SK-N-SH (cell line): ENCODE measurements at regions not wholly inside any gene's neighbourhood (a gene's known extent, or its start where the extent isn't known, plus 50 kb on each side); places are given as distances from the start of the nearest gene placed in this dataset.

Source experiments
- CTCF ChIA-PET: fragments of 300-600, 350-600 bp; formaldehyde crosslinking; extraction: SDS; loops from one replicate; lab custom pipeline; 2021; lab: Yijun Ruan, JAX
- POLR2A ChIA-PET: fragments of 350-600 bp; sonication (Branson Sonifier 250); formaldehyde crosslinking; extraction: SDS; loops from one replicate; lab custom pipeline; 2020; ENCODE audit warnings: antibody characterized with exemption, inconsistent platforms; lab: Yijun Ruan, JAX
- DNase-seq: peaks from one replicate; pipeline ENCODE4 v3.0.0; 2012
- H2AFZ ChIP-seq: fragments of 200-600 bp; sonication (generic); 2 replicates; pipeline ENCODE4 v1.8.1; 2016; ENCODE audit warnings: antibody characterized with exemption, mild to moderate bottlenecking, low read depth
- H3F3A ChIP-seq: fragments of 200-600 bp; sonication (generic); replicated peaks from 2 replicates; pipeline ENCODE3; 2016; ENCODE audit warnings: antibody characterized with exemption, mild to moderate bottlenecking; ENCODE audit not compliant: insufficient read depth
- H3K27ac ChIP-seq, 2 experiments: fragments of 200-500 bp in 1 of 2; fragments of 200-600 bp in 1 of 2; sonication (Bioruptor generic) in 1 of 2; sonication (generic), shearing (Covaris generic) in 1 of 2; 2 replicates each; pipeline versions ENCODE4 v1.5.1 to v1.6.1; 2014 to 2016; ENCODE audit warnings: low read depth in 2 of 2, inconsistent platforms in 1 of 2, low read length in 1 of 2, mild to moderate bottlenecking in 1 of 2, mixed read lengths in 1 of 2
- H3K27me3 ChIP-seq: fragments of 200-600 bp; sonication (generic), shearing (Covaris generic); 2 replicates; pipeline ENCODE4 v1.6.1; 2016; ENCODE audit warnings: mixed run types; ENCODE audit not compliant: insufficient read depth
- H3K36me3 ChIP-seq, 2 experiments: fragments of 200-500 bp in 1 of 2; fragments of 200-600 bp in 1 of 2; sonication (Bioruptor generic) in 1 of 2; sonication (generic) in 1 of 2; replicated peaks in 1 of 2; 2 replicates each; pipeline versions ENCODE3 to v1.5.1; 2014 to 2016; ENCODE audit warnings: low read length in 1 of 2, mild to moderate bottlenecking in 1 of 2; ENCODE audit not compliant: insufficient read depth in 2 of 2, control insufficient read depth in 1 of 2
- H3K4me1 ChIP-seq, 2 experiments: fragments of 200-500 bp in 1 of 2; fragments of 200-600 bp in 1 of 2; sonication (Bioruptor generic) in 1 of 2; sonication (generic), shearing (Covaris generic) in 1 of 2; 2 replicates each; pipeline versions ENCODE4 v1.5.1 to v1.6.1; 2014 to 2016; ENCODE audit warnings: low read depth in 1 of 2, low read length in 1 of 2, mixed run types in 1 of 2; ENCODE audit not compliant: insufficient read depth in 2 of 2, control insufficient read depth in 1 of 2
- H3K4me2 ChIP-seq: fragments of 200-600 bp; sonication (generic), shearing (Covaris generic); 2 replicates; pipeline ENCODE4 v1.6.1; 2017; ENCODE audit warnings: mixed run types
- H3K4me3 ChIP-seq, 2 experiments: fragments of 200-500 bp in 1 of 2; fragments of 200-600 bp in 1 of 2; sonication (Bioruptor generic) in 1 of 2; sonication (generic), shearing (Covaris generic) in 1 of 2; 2 replicates each; pipeline versions ENCODE4 v1.5.1 to v1.8.1; 2014 to 2016; ENCODE audit warnings: low read depth in 2 of 2, inconsistent platforms in 1 of 2, low read length in 1 of 2, mild to moderate bottlenecking in 1 of 2, mixed read lengths in 1 of 2, moderate library complexity in 1 of 2
- H3K79me2 ChIP-seq: fragments of 200-600 bp; sonication (generic); 2 replicates; pipeline ENCODE4 v1.8.1; 2017; ENCODE audit warnings: mild to moderate bottlenecking; ENCODE audit not compliant: insufficient read depth
- H3K9ac ChIP-seq: fragments of 200-600 bp; sonication (generic); 2 replicates; pipeline ENCODE4 v1.6.1; 2017; ENCODE audit warnings: mixed run types
- H3K9me2 ChIP-seq: fragments of 200-600 bp; sonication (generic); 2 replicates; pipeline ENCODE4 v1.6.1; 2017; ENCODE audit warnings: mixed run types
- H3K9me3 ChIP-seq: fragments of 200-600 bp; sonication (generic); 2 replicates; pipeline ENCODE4 v1.6.1; 2017; ENCODE audit warnings: mixed run types, mild to moderate bottlenecking, moderate library complexity
- H4K20me1 ChIP-seq: fragments of 200-600 bp; sonication (generic); 2 replicates; pipeline ENCODE4 v1.6.1; 2017; ENCODE audit warnings: mild to moderate bottlenecking, mixed run types; ENCODE audit not compliant: insufficient read depth
- CHD2 ChIP-seq: fragments of 150-350 bp; IDR thresholded peaks from 2 replicates; pipeline ENCODE4 v1.6.1; 2018; ENCODE audit warnings: low read length; ENCODE audit not compliant: partially characterized antibody
- EP300 ChIP-seq, 2 experiments: IDR thresholded peaks; 2 replicates each; pipeline versions ENCODE4 v1.4.0 to v1.6.1; 2012; ENCODE audit warnings: borderline replicate concordance in 1 of 2, low read depth in 1 of 2, low read length in 1 of 2
- FOXJ3 ChIP-seq: sonication (generic); formaldehyde crosslinking; IDR thresholded peaks from 2 replicates; pipeline ENCODE4 v1.5.1; 2020; ENCODE audit warnings: mild to moderate bottlenecking, missing genetic modification reagents
- FOXM1 ChIP-seq: IDR thresholded peaks from 2 replicates; pipeline ENCODE4 v1.4.0; 2012; ENCODE audit warnings: low read depth, mild to moderate bottlenecking
- GATA2 ChIP-seq: sonication (generic); formaldehyde crosslinking; IDR thresholded peaks from 2 replicates; pipeline ENCODE4 v1.5.0; 2020; ENCODE audit warnings: mild to moderate bottlenecking, missing genetic modification reagents
- MXI1 ChIP-seq: IDR thresholded peaks from 2 replicates; pipeline ENCODE4 v1.6.1; 2012; ENCODE audit warnings: mild to moderate bottlenecking, low read depth, low read length, improper control_type of control experiment
- NFIC ChIP-seq: IDR thresholded peaks from 2 replicates; pipeline ENCODE4 v1.4.0; 2012; ENCODE audit warnings: borderline replicate concordance
- NRF1 ChIP-seq: IDR thresholded peaks from 2 replicates; pipeline ENCODE4 v1.6.1; 2012; ENCODE audit warnings: low read depth, mild to moderate bottlenecking, low read length
- PBX3 ChIP-seq: IDR thresholded peaks from 2 replicates; pipeline ENCODE4; 2012
- RAD21 ChIP-seq: IDR thresholded peaks from 2 replicates; pipeline ENCODE4 v1.6.1; 2012; ENCODE audit warnings: mild to moderate bottlenecking, low read length
- RCOR1 ChIP-seq: fragments of 150-350 bp; IDR thresholded peaks from 2 replicates; pipeline ENCODE4 v1.6.1; 2017; ENCODE audit warnings: antibody characterized with exemption, low read length
- RFX5 ChIP-seq: IDR thresholded peaks from 2 replicates; pipeline ENCODE4 v1.6.1; 2012; ENCODE audit warnings: mild to moderate bottlenecking, improper control_type of control experiment, low read length
- RXRA ChIP-seq: IDR thresholded peaks from 2 replicates; pipeline ENCODE4 v1.4.0; 2012; ENCODE audit warnings: low read depth, mild to moderate bottlenecking, borderline replicate concordance
- SIN3A ChIP-seq: IDR thresholded peaks from 2 replicates; pipeline ENCODE4 v1.6.1; 2012; ENCODE audit warnings: low read depth, mild to moderate bottlenecking, low read length, moderate library complexity, borderline replicate concordance
- TCF12 ChIP-seq: IDR thresholded peaks from 2 replicates; pipeline ENCODE4 v1.4.0; 2012
- ZBTB33 ChIP-seq: IDR thresholded peaks from 2 replicates; pipeline ENCODE4 v1.4.0; 2012; ENCODE audit warnings: low read depth, borderline replicate concordance
- WGBS: methylation state at CpG from one replicate; pipeline ENCODE4 v1.1.6; 2017; ENCODE audit warnings: low lambda C conversion rate; 5-methylcytosine and 5-hydroxymethylcytosine counted together
- TF ChIP-seq, protein P1 (sequence below): fragments of 150-350 bp; IDR thresholded peaks from 2 replicates; pipeline ENCODE4 v1.6.1; 2017; ENCODE audit warnings: antibody characterized with exemption, low read length, low read depth, borderline replicate concordance

DNA sequence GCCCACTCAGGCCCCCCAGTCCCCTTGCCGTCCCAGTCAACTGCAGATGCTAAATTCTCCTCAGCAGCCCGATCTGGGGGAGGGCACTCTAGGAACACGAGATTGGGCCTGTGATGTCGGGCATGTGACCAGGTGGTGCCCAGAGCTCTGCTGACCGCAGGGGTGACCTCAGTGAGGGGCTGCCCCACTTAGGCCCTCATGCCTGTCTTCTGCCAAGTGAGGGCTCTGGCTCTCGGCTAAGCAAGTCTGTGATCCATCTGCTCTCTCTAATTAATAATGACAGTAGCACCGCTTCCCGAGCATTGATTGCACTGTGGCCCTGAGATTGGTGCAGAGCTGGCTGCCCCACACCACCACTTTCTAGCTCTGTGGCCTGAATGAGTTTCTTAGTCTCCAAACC lies 138.8 kb downstream of the MRM1 start:
- Histone ChIP-seq H2AFZ (no peak overlapping the region), H3K4me3 (no peak overlapping the region), H3K4me1 (peaks cover 0 to 22% of the 10 kb centered on the region in 2 experiments; a peak in 1 of 4 replicates), H3K27me3 (no peaks in the 10 kb centered on the region), H3K79me2 (no peaks in the 10 kb centered on the region), H3K36me3 (no peaks in the 10 kb centered on the region), H3F3A (no peaks in the 10 kb centered on the region), H3K9me3 (no peaks in the 10 kb centered on the region), H3K9ac (no peak overlapping the region), H3K27ac (peak overlapping the region in 1 of 2 experiments; percentile 91; a peak in 2 of 4 replicates), H4K20me1 (no peaks in the 10 kb centered on the region), H3K4me2 (no peak overlapping the region), H3K9me2 (no peaks in the 10 kb centered on the region)
- TF ChIP-seq PBX3 = peak; percentile 29; the same call in 1 of the 2 replicates
- TF ChIP-seq NFIC = no peak
- TF ChIP-seq RFX5 = no peak
- TF ChIP-seq MXI1 = peak; percentile 49; the same call in 1 of the 2 replicates
- no peak for TF ChIP-seq SIN3A
- TF ChIP-seq, protein P1, sequence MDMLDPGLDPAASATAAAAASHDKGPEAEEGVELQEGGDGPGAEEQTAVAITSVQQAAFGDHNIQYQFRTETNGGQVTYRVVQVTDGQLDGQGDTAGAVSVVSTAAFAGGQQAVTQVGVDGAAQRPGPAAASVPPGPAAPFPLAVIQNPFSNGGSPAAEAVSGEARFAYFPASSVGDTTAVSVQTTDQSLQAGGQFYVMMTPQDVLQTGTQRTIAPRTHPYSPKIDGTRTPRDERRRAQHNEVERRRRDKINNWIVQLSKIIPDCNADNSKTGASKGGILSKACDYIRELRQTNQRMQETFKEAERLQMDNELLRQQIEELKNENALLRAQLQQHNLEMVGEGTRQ = peak; percentile 34; the same call in 1 of the 2 replicates
- TF ChIP-seq TCF12 = peak; percentile 61; the same call in 1 of the 2 replicates
- no peak for TF ChIP-seq ZBTB33
- TF ChIP-seq RAD21 = 0 out of 2 replicates have a peak, but pooled peaks have one; percentile 33
- TF ChIP-seq RXRA = no peak
- TF ChIP-seq FOXJ3 (CRISPR knock-in tag) = peak; percentile 86
- TF ChIP-seq NRF1 = no peak
- TF ChIP-seq FOXM1 = no peak
- TF ChIP-seq GATA2 (CRISPR knock-in tag) = peak; percentile 84
- peak; percentile 87 for TF ChIP-seq CHD2
- TF ChIP-seq RCOR1 = peak; percentile 74
- peak in 1 of 2 experiments; percentile 97; a peak in 2 of 4 replicates for TF ChIP-seq EP300 (IDR thresholded peaks at IDR 0.05; ENCODE audit: borderline replicate concordance in 1 of 2, low read depth in 1 of 2, low read length in 1 of 2)
- CTCF ChIA-PET = interaction anchor here (0.7 to 2.3 kb wide), 6 partner anchors 8 to 60 kb away, joined by 3 to 12 read pairs (median 5); no protein-coding TSS in a partner anchor
- peak; percentile 84 for DNase-seq
- POLR2A ChIA-PET = interaction anchor here (0.7 to 1.8 kb wide), 3 partner anchors 11 to 107 kb away, joined by 3 to 5 read pairs (median 3); no protein-coding TSS in a partner anchor
- 14% methylated on average over 7 of the region's 8 CpGs for WGBS
